C4-2B (cell line): ENCODE measurements at regions not wholly inside any gene's neighbourhood (a gene's known extent, or its start where the extent isn't known, plus 50 kb on each side); places are given as distances from the start of the nearest gene placed in this dataset.

ENCODE experiments used
- CTCF ChIP-seq: fragments of 450-650 bp; conservative IDR thresholded peaks from 2 replicates; pipeline ENCODE4 v1.5.1; 2017; ENCODE audit warnings: mild to moderate bottlenecking
- ZFX ChIP-seq: fragments of 450-650 bp; IDR thresholded peaks from 2 replicates; pipeline ENCODE4 v1.6.1; 2017

GRCh38 chr16:51245658-51245995, 94.6 kb upstream of the SALL1 start:
- TF ChIP-seq CTCF (no peak), ZFX (no peak)
